IMR-90 (cell line): ENCODE measurements at regions not wholly inside any gene's neighbourhood (a gene's known extent, or its start where the extent isn't known, plus 50 kb on each side); places are given as distances from the start of the nearest gene placed in this dataset.

Experiments
- ATAC-seq: fragments of 200-7000 bp; cut with Tn5 transposase; 2 replicates; pipeline ENCODE4 v1.9.1; 2020; ENCODE audit warnings: low read depth, mild to moderate bottlenecking, moderate library complexity
- BruUV-seq: library from RNA; stranded (reverse); fragments of 400-500 nt; replicated peaks from 2 replicates; lab custom pipeline; 2021; lab: Mats Ljungman, UMichigan
- CTCF ChIA-PET: fragments of 300-600 bp; formaldehyde crosslinking; extraction: SDS; loops from one replicate; lab custom pipeline; 2021; ENCODE audit warnings: antibody characterized with exemption; lab: Yijun Ruan, JAX
- POLR2A ChIA-PET: fragments of 300-600 bp; sonication (Branson Sonifier 250); formaldehyde crosslinking; loops from one replicate; lab custom pipeline; 2022; ENCODE audit warnings: antibody characterized with exemption; ENCODE audit not compliant: unreplicated experiment; lab: Charles Lee
- DNase-seq: peaks from one replicate; pipeline ENCODE4 v3.0.0; 2013
- H2AFZ ChIP-seq: replicated peaks from 2 replicates; pipeline ENCODE3; 2013; ENCODE audit warnings: low read length, mild to moderate bottlenecking; ENCODE audit not compliant: poor library complexity
- H2AK5ac ChIP-seq: 2 replicates; pipeline ENCODE4 v1.6.1; 2013; ENCODE audit warnings: low read depth, low read length, inconsistent platforms
- H2AK9ac ChIP-seq: replicated peaks from 2 replicates; pipeline ENCODE3; 2013; ENCODE audit warnings: mild to moderate bottlenecking, low read depth, low read length, moderate library complexity; ENCODE audit not compliant: poor library complexity
- H2BK120ac ChIP-seq: 2 replicates; pipeline ENCODE4 v1.6.1; 2013; ENCODE audit warnings: low read depth, low read length, inconsistent platforms
- H2BK15ac ChIP-seq: 3 replicates; pipeline ENCODE4 v1.6.1; 2013; ENCODE audit warnings: low read depth, low read length, inconsistent platforms
- H2BK20ac ChIP-seq: 2 replicates; pipeline ENCODE4 v1.6.1; 2013; ENCODE audit warnings: low read depth, mild to moderate bottlenecking, inconsistent platforms, low read length, moderate library complexity
- H2BK5ac ChIP-seq: 2 replicates; pipeline ENCODE4 v1.6.1; 2013; ENCODE audit warnings: mild to moderate bottlenecking, low read depth, low read length, inconsistent platforms; ENCODE audit not compliant: poor library complexity, severe bottlenecking
- H3K14ac ChIP-seq: replicated peaks from 2 replicates; pipeline ENCODE4 v1.6.1; 2013; ENCODE audit warnings: low read depth, low read length, inconsistent platforms
- H3K18ac ChIP-seq: 2 replicates; pipeline ENCODE4 v1.6.1; 2013; ENCODE audit warnings: low read depth, low read length, control low read depth
- H3K23ac ChIP-seq: 2 replicates; pipeline ENCODE4 v1.6.1; 2013; ENCODE audit warnings: low read depth, low read length, inconsistent platforms
- H3K27ac ChIP-seq: 2 replicates; pipeline ENCODE4 v1.5.1; 2013; ENCODE audit warnings: mild to moderate bottlenecking, control low read depth, low read length; ENCODE audit not compliant: insufficient read depth
- H3K27me3 ChIP-seq: 2 replicates; pipeline ENCODE4 v1.6.1; 2013; ENCODE audit warnings: low read length; ENCODE audit not compliant: control insufficient read depth, insufficient read depth
- H3K36me3 ChIP-seq: 2 replicates; pipeline ENCODE4 v1.6.1; 2013; ENCODE audit warnings: low read length, mixed read lengths; ENCODE audit not compliant: control insufficient read depth, insufficient read depth
- H3K4ac ChIP-seq: 2 replicates; pipeline ENCODE4 v1.6.1; 2013; ENCODE audit warnings: low read depth, low read length, inconsistent platforms
- H3K4me1 ChIP-seq: 2 replicates; pipeline ENCODE4 v1.6.1; 2013; ENCODE audit warnings: low read length, mixed read lengths; ENCODE audit not compliant: control insufficient read depth, insufficient read depth
- H3K4me2 ChIP-seq: 2 replicates; pipeline ENCODE4 v1.6.1; 2013; ENCODE audit warnings: low read depth, mild to moderate bottlenecking, control low read depth, low read length, moderate library complexity
- H3K4me3 ChIP-seq: 2 replicates; pipeline ENCODE4 v1.5.1; 2013; ENCODE audit warnings: low read depth, mild to moderate bottlenecking, control low read depth, low read length, moderate library complexity; ENCODE audit not compliant: insufficient read depth
- H3K56ac ChIP-seq: 2 replicates; pipeline ENCODE4 v1.6.1; 2013; ENCODE audit warnings: low read length, inconsistent platforms; ENCODE audit not compliant: insufficient read depth; ENCODE audit errors: extremely low read depth
- H3K79me1 ChIP-seq, 2 experiments: 2 replicates each; pipeline ENCODE4 v1.6.1; 2013; ENCODE audit warnings: low read length in 2 of 2, inconsistent platforms in 1 of 2, low read depth in 1 of 2
- H3K9ac ChIP-seq: 2 replicates; pipeline ENCODE4 v1.6.1; 2013; ENCODE audit warnings: low read depth, low read length, control low read depth
- H3K9me1 ChIP-seq: 2 replicates; pipeline ENCODE4 v1.6.1; 2013; ENCODE audit warnings: low read length, inconsistent platforms; ENCODE audit not compliant: insufficient read depth
- H3K9me3 ChIP-seq: 2 replicates; pipeline ENCODE4 v1.6.1; 2013; ENCODE audit warnings: low read length; ENCODE audit not compliant: control insufficient read depth, insufficient read depth
- H4K20me1 ChIP-seq: 2 replicates; pipeline ENCODE4 v1.6.1; 2013; ENCODE audit warnings: low read length, inconsistent platforms; ENCODE audit not compliant: insufficient read depth
- H4K5ac ChIP-seq: 2 replicates; pipeline ENCODE4 v1.6.1; 2013; ENCODE audit warnings: mild to moderate bottlenecking, low read depth, low read length, control low read depth
- H4K8ac ChIP-seq, 2 experiments: 2 replicates each; pipeline ENCODE4 v1.6.1; 2013; ENCODE audit warnings: low read depth in 2 of 2, low read length in 2 of 2, control low read depth in 1 of 2, inconsistent platforms in 1 of 2
- H4K91ac ChIP-seq: 2 replicates; pipeline ENCODE4 v1.6.1; 2013; ENCODE audit warnings: low read depth, low read length, inconsistent platforms; ENCODE audit not compliant: insufficient read depth
- BHLHE40 ChIP-seq: fragments of 150-350 bp; IDR thresholded peaks from 2 replicates; pipeline ENCODE4 v1.6.1; 2016; ENCODE audit warnings: mild to moderate bottlenecking, low read depth, low read length
- CEBPB ChIP-seq: IDR thresholded peaks from 2 replicates; pipeline ENCODE4 v1.6.1; 2012; ENCODE audit warnings: low read depth, low read length, improper control_type of control experiment
- CHD1 ChIP-seq: IDR thresholded peaks from 2 replicates; pipeline ENCODE4 v1.6.1; 2012; ENCODE audit warnings: low read depth, low read length, improper control_type of control experiment
- MAFK ChIP-seq: IDR thresholded peaks from 2 replicates; pipeline ENCODE4 v1.6.1; 2012; ENCODE audit warnings: low read depth, low read length, improper control_type of control experiment
- MAZ ChIP-seq: IDR thresholded peaks from 2 replicates; pipeline ENCODE4 v1.6.1; 2012; ENCODE audit warnings: low read depth, mild to moderate bottlenecking, low read length, improper control_type of control experiment, moderate library complexity, borderline replicate concordance
- MXI1 ChIP-seq: IDR thresholded peaks from 2 replicates; pipeline ENCODE4 v1.6.1; 2012; ENCODE audit warnings: low read depth, mild to moderate bottlenecking, low read length, moderate library complexity, borderline replicate concordance
- NFE2L2 ChIP-seq: fragments of 150-350 bp; IDR thresholded peaks from 2 replicates; pipeline ENCODE4 v1.6.1; 2016; ENCODE audit warnings: low read depth, mild to moderate bottlenecking, low read length
- POLR2A ChIP-seq: IDR thresholded peaks from 2 replicates; pipeline ENCODE4 v1.6.1; 2012; ENCODE audit warnings: mild to moderate bottlenecking, low read depth, low read length
- RCOR1 ChIP-seq: IDR thresholded peaks from 2 replicates; pipeline ENCODE4 v1.6.1; 2012; ENCODE audit warnings: mild to moderate bottlenecking, low read length, improper control_type of control experiment; ENCODE audit not compliant: insufficient replicate concordance
- RFX5 ChIP-seq: IDR thresholded peaks from 2 replicates; pipeline ENCODE4 v1.8.0; 2012; ENCODE audit warnings: low read depth, mild to moderate bottlenecking, low read length, moderate library complexity
- SMC3 ChIP-seq: fragments of 150-350 bp; IDR thresholded peaks from 2 replicates; pipeline ENCODE4 v1.6.1; 2016; ENCODE audit warnings: low read depth, mild to moderate bottlenecking, antibody characterized with exemption, low read length, moderate library complexity
- USF2 ChIP-seq: fragments of 150-350 bp; IDR thresholded peaks from 2 replicates; pipeline ENCODE4 v1.6.1; 2017; ENCODE audit warnings: mild to moderate bottlenecking, antibody characterized with exemption, low read length, low read depth
- WGBS, 2 experiments: methylation state at CpG; one replicate each; pipeline versions ENCODE4 v1.1.5 to v1.1.7; 2013; ENCODE audit warnings: missing lambda C conversion rate in 2 of 2; ENCODE audit not compliant: insufficient read length in 1 of 2; ENCODE audit errors: extremely low coverage in 2 of 2; 5-methylcytosine and 5-hydroxymethylcytosine counted together
- dilution Hi-C: fragments of 300-500 bp; cut with HindIII; formaldehyde crosslinking; loops from one replicate; pipeline ENCODE4 v1.14.3; 2018; ENCODE audit warnings: low sequenced_read_pairs; ENCODE audit not compliant: unreplicated experiment
- in situ Hi-C: fragments of 300-500 bp; cut with MboI; formaldehyde crosslinking; loops from 3 replicates; pipeline ENCODE4 v1.14.3; 2019; ENCODE audit warnings: low sequenced_read_pairs, inconsistent platforms, mixed read lengths
- intact Hi-C: fragments of 100-400 bp; cut with micrococcal nuclease; formaldehyde crosslinking; loops from 2 replicates; pipeline ENCODE4 v1.10.0; 2022
- TF ChIP-seq, protein P1 (sequence below): conservative IDR thresholded peaks from 2 replicates; pipeline ENCODE4 v1.5.1; 2012; ENCODE audit warnings: mild to moderate bottlenecking, low read depth, low read length, improper control_type of control experiment

DNA sequence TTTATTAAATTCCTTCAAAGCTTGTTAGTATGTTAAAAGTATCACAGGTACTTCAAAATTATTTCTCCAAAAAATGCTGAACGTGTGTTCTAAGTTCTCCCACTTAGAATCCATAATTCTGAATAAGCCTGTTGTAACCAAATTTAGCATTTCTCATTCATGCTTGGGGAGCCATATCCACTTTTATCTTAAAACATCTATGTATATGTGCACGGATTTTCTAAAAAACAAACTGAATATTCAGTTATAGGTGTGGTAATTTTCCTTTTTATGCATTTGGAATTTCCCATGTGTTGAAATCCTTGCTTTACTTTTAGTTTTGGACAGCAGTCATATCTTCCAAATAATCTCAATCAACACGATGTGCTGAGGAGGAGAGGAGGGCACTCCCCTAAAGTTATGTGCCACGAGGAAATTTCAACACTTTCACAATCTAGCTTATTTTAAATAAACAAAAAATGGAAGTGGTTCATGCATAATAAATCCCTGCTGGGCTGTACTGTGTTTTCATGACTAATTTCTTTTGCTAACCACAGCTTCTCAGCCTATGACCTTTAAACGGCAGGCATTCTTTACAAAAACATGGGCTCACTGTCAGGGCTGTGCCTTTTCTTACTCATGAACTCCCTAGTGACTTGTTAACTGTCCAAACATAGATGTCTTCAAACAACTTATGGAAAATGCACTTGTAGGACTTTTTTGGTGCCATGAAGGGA is 380.3 kb upstream of the SEMA3C start (continued):
- no peak for TF ChIP-seq USF2

DNA sequence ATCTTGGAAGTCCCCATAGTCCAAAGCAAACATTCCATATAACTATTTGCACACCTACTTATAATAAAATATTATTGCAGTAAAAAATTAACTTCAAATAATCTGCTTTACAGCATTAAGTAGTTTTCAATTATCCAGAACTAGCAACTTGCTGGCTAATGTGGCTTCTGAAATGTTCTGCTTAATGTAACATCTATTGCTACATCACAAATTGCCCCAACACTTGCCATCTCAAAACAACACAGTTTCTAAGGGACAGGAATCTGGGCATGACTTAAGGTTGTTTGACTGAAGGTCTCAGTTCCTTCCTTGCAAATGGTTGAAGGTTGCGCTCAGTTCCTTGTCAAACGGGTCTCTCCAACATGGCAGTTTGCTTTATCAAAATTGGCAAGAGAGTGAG is 378.5 kb upstream of the SEMA3C start:
- H2AK9ac ChIP-seq = no peak overlapping the region
- no peak for DNase-seq
- H3K27ac ChIP-seq = no peak overlapping the region
- peak overlapping the region; percentile 22; the same call in 1 of the 2 replicates for H3K4ac ChIP-seq
- no peaks in the 10 kb centered on the region for H4K20me1 ChIP-seq
- peaks cover 23% of the 10 kb centered on the region for H3K27me3 ChIP-seq
- no peak overlapping the region for H3K4me2 ChIP-seq
- no peak overlapping the region for H2BK5ac ChIP-seq
- H3K9me1 ChIP-seq = no peaks in the 10 kb centered on the region
- no peak overlapping the region for H3K14ac ChIP-seq
- no peak overlapping the region for H3K9ac ChIP-seq
- H3K36me3 ChIP-seq = no peaks in the 10 kb centered on the region
- ATAC-seq = no peak
- H2AFZ ChIP-seq = no peak overlapping the region
- no peak overlapping the region for H2BK120ac ChIP-seq
- no peak overlapping the region for H3K56ac ChIP-seq
- BruUV-seq = no TSS peak
- CTCF ChIA-PET = no interaction called here
- no peak overlapping the region for H4K91ac ChIP-seq
- POLR2A ChIA-PET = no interaction called here
- no peak overlapping the region for H2BK20ac ChIP-seq
- in situ Hi-C loops = no loop called here
- H4K8ac ChIP-seq = no peak overlapping the region
- H3K18ac ChIP-seq = 0 out of 2 replicates have a peak overlapping the region, but pooled peaks have one; percentile 18
- H3K9me3 ChIP-seq = no peaks in the 10 kb centered on the region
- 0 out of 2 replicates have a peak overlapping the region, but pooled peaks have one; percentile 13 for H2AK5ac ChIP-seq
- H3K4me3 ChIP-seq = no peak overlapping the region
- H3K79me1 ChIP-seq = no peaks in the 10 kb centered on the region
- dilution Hi-C loops = no loop called here
- no peak overlapping the region; the same call in 1 of the 2 replicates for H4K5ac ChIP-seq
- no peak overlapping the region for H3K23ac ChIP-seq
- intact Hi-C loops = loop anchor here (5.0 kb wide), 1 partner anchor 380 kb away; the partner anchor contains the start of gene SEMA3C
- H2BK15ac ChIP-seq = 0 out of 3 replicates have a peak overlapping the region, but pooled peaks have one; percentile 60
- no CpG with 5 or more reads among the region's 2 CpGs for WGBS, 2 experiments
- H3K4me1 ChIP-seq = no peaks in the 10 kb centered on the region
- TF ChIP-seq CHD1 = no peak
- TF ChIP-seq CEBPB = no peak
- TF ChIP-seq RCOR1 = no peak
- no peak for TF ChIP-seq POLR2A
- TF ChIP-seq, protein P1, sequence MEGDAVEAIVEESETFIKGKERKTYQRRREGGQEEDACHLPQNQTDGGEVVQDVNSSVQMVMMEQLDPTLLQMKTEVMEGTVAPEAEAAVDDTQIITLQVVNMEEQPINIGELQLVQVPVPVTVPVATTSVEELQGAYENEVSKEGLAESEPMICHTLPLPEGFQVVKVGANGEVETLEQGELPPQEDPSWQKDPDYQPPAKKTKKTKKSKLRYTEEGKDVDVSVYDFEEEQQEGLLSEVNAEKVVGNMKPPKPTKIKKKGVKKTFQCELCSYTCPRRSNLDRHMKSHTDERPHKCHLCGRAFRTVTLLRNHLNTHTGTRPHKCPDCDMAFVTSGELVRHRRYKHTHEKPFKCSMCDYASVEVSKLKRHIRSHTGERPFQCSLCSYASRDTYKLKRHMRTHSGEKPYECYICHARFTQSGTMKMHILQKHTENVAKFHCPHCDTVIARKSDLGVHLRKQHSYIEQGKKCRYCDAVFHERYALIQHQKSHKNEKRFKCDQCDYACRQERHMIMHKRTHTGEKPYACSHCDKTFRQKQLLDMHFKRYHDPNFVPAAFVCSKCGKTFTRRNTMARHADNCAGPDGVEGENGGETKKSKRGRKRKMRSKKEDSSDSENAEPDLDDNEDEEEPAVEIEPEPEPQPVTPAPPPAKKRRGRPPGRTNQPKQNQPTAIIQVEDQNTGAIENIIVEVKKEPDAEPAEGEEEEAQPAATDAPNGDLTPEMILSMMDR = no peak
- no peak for TF ChIP-seq BHLHE40
- TF ChIP-seq MAZ = no peak
- TF ChIP-seq MAFK = no peak
- no peak for TF ChIP-seq MXI1
- TF ChIP-seq SMC3 = no peak
- TF ChIP-seq NFE2L2 = no peak
- TF ChIP-seq RFX5 = no peak
